ENCODE measurements at regions not wholly inside any gene's neighbourhood (a gene's known extent, or its start where the extent isn't known, plus 50 kb on each side); places are given as distances from the start of the nearest gene placed in this dataset.

- no peak overlapping the region for H2BK15ac ChIP-seq (ENCODE audit: low read depth, low read length)
- H3K27me3 Mint-ChIP-seq (ENCODE audit: low read depth) = no peaks in the 10 kb centered on the region; the same call in 1 of the 2 replicates
- no peak for TF ChIP-seq CTCF (conservative IDR thresholded peaks at IDR 0.05)
Observed at GRCh38 chr18:10320791-10321190, 133.6 kb upstream of the APCDD1 start.

More at GRCh38 chr18:10320791-10321190, 133.6 kb upstream of the APCDD1 start:
- Mint-ChIP-seq H3K36me3 (ENCODE audit: insufficient read depth in 1 of 3, low read depth in 3 of 3) (peaks cover 0 to 15% (median 2%) of the 10 kb centered on the region in 3 experiments; a peak in 3 of 7 replicates), H3K27ac (no peak overlapping the region), H3K9me3 (peaks cover 10 to 12% of the 10 kb centered on the region in 2 experiments; a peak in 4 of 5 replicates), H3K4me1 (peaks cover 30 to 33% of the 10 kb centered on the region in 2 experiments), H3K4me3 (no peak overlapping the region)
- Histone ChIP-seq H3K27me3 (ENCODE audit: insufficient read depth, low read length) (no peaks in the 10 kb centered on the region), H3K4ac (ENCODE audit: low read depth, low read length) (no peak overlapping the region), H3K79me2 (ENCODE audit: insufficient read depth, low read length) (no peaks in the 10 kb centered on the region), H3K56ac (ENCODE audit: insufficient read length, low read depth, low read length) (no peak overlapping the region), H3K9ac (ENCODE audit: extremely low read depth, insufficient read length, low read length) (no peak overlapping the region), H4K91ac (ENCODE audit: insufficient read length, low read depth, low read length) (no peak overlapping the region), H4K20me1 (ENCODE audit: control insufficient read depth, insufficient read depth, insufficient read length) (no peaks in the 10 kb centered on the region), H2BK12ac (ENCODE audit: insufficient read length, low read depth, low read length) (no peak overlapping the region), H2BK5ac (ENCODE audit: insufficient read length, low read length) (no peak overlapping the region), H4K8ac (replicated peaks; ENCODE audit: insufficient read length, low read depth, low read length) (no peak overlapping the region), H3K18ac (ENCODE audit: insufficient read length, low read depth, low read length) (no peak overlapping the region), H2BK120ac (ENCODE audit: low read depth, low read length, poor library complexity, severe bottlenecking) (no peak overlapping the region), H2BK20ac (ENCODE audit: low read depth, low read length, poor library complexity, severe bottlenecking) (no peak overlapping the region), H3K4me2 (ENCODE audit: insufficient read depth, insufficient read length, low read length) (no peak overlapping the region), H3K23me2 (ENCODE audit: insufficient read length, low read depth, low read length, poor library complexity, severe bottlenecking) (no peaks in the 10 kb centered on the region), H2AK5ac (ENCODE audit: insufficient read length, low read length) (no peak overlapping the region), H2AFZ (ENCODE audit: low read length) (no peak overlapping the region), H3K9me3 (ENCODE audit: control insufficient read depth, low read depth, low read length) (no peaks in the 10 kb centered on the region), H3K79me1 (ENCODE audit: insufficient read depth, low read depth, low read length, poor library complexity, severe bottlenecking) (no peaks in the 10 kb centered on the region), H3T11ph (ENCODE audit: low read length) (no peak overlapping the region), H3K27ac (ENCODE audit: insufficient read length, low read depth, low read length) (no peak overlapping the region), H3K23ac (ENCODE audit: insufficient read length, low read depth, low read length) (no peak overlapping the region), H4K5ac (ENCODE audit: insufficient read length, low read depth, low read length) (no peak overlapping the region), H3K4me1 (ENCODE audit: insufficient read depth, low read length) (peaks cover 9% of the 10 kb centered on the region), H3K14ac (ENCODE audit: insufficient read depth, low read length) (no peak overlapping the region)
- DNase-seq = no peak
- WGBS (ENCODE audit: extremely low coverage, insufficient read length, low lambda C conversion rate) = no CpG with 5 or more reads among the region's 7 CpGs

All from H9 (cell line).